ENCODE measurements at regions not wholly inside any gene's neighbourhood (a gene's known extent, or its start where the extent isn't known, plus 50 kb on each side); places are given as distances from the start of the nearest gene placed in this dataset.
"Not testable (repeated sequence)": the region's sequence is repeated elsewhere in the genome, so short reads cannot be mapped to it uniquely, and the experiment has no call there.

GRCh38 chr3:192993411-192993810 lies 75.8 kb upstream of the MB21D2 start:
- Histone ChIP-seq H3K4me1 (replicated peaks) (no peaks in the 10 kb centered on the region), H3K27ac (no peak overlapping the region), H3K9me3 (no peaks in the 10 kb centered on the region), H3K27me3 (replicated peaks; ENCODE audit: insufficient read depth) (no peaks in the 10 kb centered on the region), H3K4me3 (no peak overlapping the region), H3K36me3 (no peaks in the 10 kb centered on the region)
- intact Hi-C loops (cut with DNase I) = no loop called here
- 56% methylated on average over 3 of the region's 3 CpGs for WGBS
- no peak for TF ChIP-seq POLR2AphosphoS5 (IDR thresholded peaks at IDR 0.05)
- no peak for TF ChIP-seq CTCF (IDR thresholded peaks at IDR 0.05)
- TF ChIP-seq POLR2A (IDR thresholded peaks at IDR 0.05) = no peak
- DNase-seq (ENCODE audit: low spot score) = no peak

DNA sequence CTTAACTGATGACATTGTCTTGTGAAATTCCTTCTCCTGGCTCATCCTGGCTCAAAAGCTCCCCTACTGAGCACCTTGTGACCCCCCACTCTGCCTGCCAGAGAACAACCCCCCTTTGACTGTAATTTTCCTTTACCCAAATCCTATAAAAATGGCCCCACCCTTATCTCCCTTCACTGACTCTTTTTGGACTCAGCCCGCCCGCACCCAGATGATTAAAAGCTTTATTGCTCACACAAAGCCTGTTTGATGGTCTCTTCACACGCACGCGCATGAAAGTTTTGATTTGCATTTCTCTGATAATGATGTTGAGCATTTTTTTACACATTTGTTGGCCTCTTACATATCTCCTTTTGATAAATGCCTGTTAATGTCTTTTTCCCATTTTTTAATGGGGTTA lies 83.5 kb upstream of the MB21D2 start:
- H3K4me3 ChIP-seq; H3K27me3 ChIP-seq (replicated peaks; ENCODE audit: insufficient read depth); intact Hi-C loops (cut with DNase I); DNase-seq (ENCODE audit: low spot score); H3K36me3 ChIP-seq; H3K4me1 ChIP-seq (replicated peaks); H3K9me3 ChIP-seq; H3K27ac ChIP-seq: not testable (repeated sequence)
- 67% methylated on average over 5 of the region's 5 CpGs for WGBS

GRCh38 chr3:193003624-193004023 lies 86.0 kb upstream of the MB21D2 start:
- DNase-seq (ENCODE audit: low spot score); H3K27ac ChIP-seq; intact Hi-C loops (cut with DNase I): not testable (repeated sequence)

GRCh38 chr3:193008654-193009053 lies 91.0 kb upstream of the MB21D2 start:
- intact Hi-C loops (cut with DNase I) = no loop called here
- no peaks in the 10 kb centered on the region for H3K27me3 ChIP-seq (replicated peaks; ENCODE audit: insufficient read depth)
- 81% methylated on average over 1 of the region's 1 CpG for WGBS

More at GRCh38 chr3:193003624-193004023, 86.0 kb upstream of the MB21D2 start:
- not testable (repeated sequence) for H3K4me3 ChIP-seq; H3K4me1 ChIP-seq (replicated peaks); H3K9me3 ChIP-seq; H3K27me3 ChIP-seq (replicated peaks; ENCODE audit: insufficient read depth); H3K36me3 ChIP-seq
- 14% methylated on average over 1 of the region's 1 CpG for WGBS

GRCh38 chr3:193010191-193010590 lies 92.5 kb upstream of the MB21D2 start:
- intact Hi-C loops (cut with DNase I) = no loop called here
- Histone ChIP-seq H3K9me3 (no peaks in the 10 kb centered on the region), H3K27ac (no peak overlapping the region), H3K36me3 (no peaks in the 10 kb centered on the region), H3K27me3 (replicated peaks; ENCODE audit: insufficient read depth) (no peaks in the 10 kb centered on the region), H3K4me3 (no peak overlapping the region), H3K4me1 (replicated peaks) (no peaks in the 10 kb centered on the region)
- TF ChIP-seq POLR2AphosphoS5 (IDR thresholded peaks at IDR 0.05) (no peak), POLR2A (IDR thresholded peaks at IDR 0.05) (no peak), CTCF (IDR thresholded peaks at IDR 0.05) (no peak)
- WGBS = 63% methylated on average over 2 of the region's 2 CpGs
- DNase-seq (ENCODE audit: low spot score) = no peak

More at GRCh38 chr3:193008654-193009053, 91.0 kb upstream of the MB21D2 start:
- H3K9me3 ChIP-seq = no peaks in the 10 kb centered on the region
- H3K4me3 ChIP-seq = no peak overlapping the region
- no peak for TF ChIP-seq POLR2AphosphoS5 (IDR thresholded peaks at IDR 0.05)
- no peak for TF ChIP-seq CTCF (IDR thresholded peaks at IDR 0.05)
- TF ChIP-seq POLR2A (IDR thresholded peaks at IDR 0.05) = no peak
- H3K36me3 ChIP-seq = no peaks in the 10 kb centered on the region
- H3K4me1 ChIP-seq (replicated peaks) = no peaks in the 10 kb centered on the region
- DNase-seq (ENCODE audit: low spot score) = no peak
- H3K27ac ChIP-seq = no peak overlapping the region

- Histone ChIP-seq H3K36me3 (no peaks in the 10 kb centered on the region), H3K4me1 (replicated peaks) (no peaks in the 10 kb centered on the region), H3K4me3 (no peak overlapping the region), H3K27ac (no peak overlapping the region), H3K9me3 (no peaks in the 10 kb centered on the region), H3K27me3 (replicated peaks; ENCODE audit: insufficient read depth) (no peaks in the 10 kb centered on the region)
- 93% methylated on average over 3 of the region's 3 CpGs for WGBS
- no peak for DNase-seq (ENCODE audit: low spot score)
- TF ChIP-seq POLR2AphosphoS5 (IDR thresholded peaks at IDR 0.05) (no peak), CTCF (IDR thresholded peaks at IDR 0.05) (no peak), POLR2A (IDR thresholded peaks at IDR 0.05) (no peak)
- intact Hi-C loops (cut with DNase I) = no loop called here
These were observed 94.3 kb upstream of the MB21D2 start for GRCh38 chr3:193011958-193012357.

All from prostate gland (tissue), 2 donors.